ENCODE measurements at regions not wholly inside any gene's neighbourhood (a gene's known extent, or its start where the extent isn't known, plus 50 kb on each side); places are given as distances from the start of the nearest gene placed in this dataset.

- Histone ChIP-seq H3K9me3 (replicated peaks) (peaks cover 15% of the 10 kb centered on the region), H3K27ac (replicated peaks) (no peak overlapping the region), H3K36me3 (no peaks in the 10 kb centered on the region), H3K27me3 (ENCODE audit: low read depth) (peaks cover 3% of the 10 kb centered on the region), H3K4me1 (no peaks in the 10 kb centered on the region), H3K4me3 (no peak overlapping the region)
- intact Hi-C loops (cut with micrococcal nuclease), result no loop called here
- no peak for DNase-seq
- TF ChIP-seq CTCF (IDR thresholded peaks at IDR 0.05; ENCODE audit: borderline replicate concordance), result no peak
Measured at GRCh38 chr10:76700241-76700640, 937.4 kb downstream of the KCNMA1 start.

- no peaks in the 10 kb centered on the region for H3K4me1 ChIP-seq
- H3K4me3 ChIP-seq, result no peak overlapping the region
- no peak overlapping the region for H3K27ac ChIP-seq (replicated peaks)
- H3K9me3 ChIP-seq (replicated peaks), result peaks cover 29% of the 10 kb centered on the region
- no peaks in the 10 kb centered on the region for H3K36me3 ChIP-seq
- DNase-seq, result no peak
- no peak for TF ChIP-seq CTCF (IDR thresholded peaks at IDR 0.05; ENCODE audit: borderline replicate concordance)
- no peaks in the 10 kb centered on the region for H3K27me3 ChIP-seq (ENCODE audit: low read depth)
- intact Hi-C loops (cut with micrococcal nuclease), result no loop called here
Measured at GRCh38 chr10:76697923-76698322, 939.7 kb downstream of the KCNMA1 start.

- intact Hi-C loops (cut with micrococcal nuclease), result no loop called here
- peaks cover 25% of the 10 kb centered on the region for H3K9me3 ChIP-seq (replicated peaks)
- DNase-seq, result no peak
Measured at GRCh38 chr10:76695069-76695468, 942.5 kb downstream of the KCNMA1 start.

GRCh38 chr10:76686201-76686600 lies 951.4 kb downstream of the KCNMA1 start:
- Histone ChIP-seq H3K27ac (replicated peaks) (no peak overlapping the region), H3K4me3 (no peak overlapping the region), H3K4me1 (no peaks in the 10 kb centered on the region), H3K36me3 (no peaks in the 10 kb centered on the region), H3K27me3 (ENCODE audit: low read depth) (no peaks in the 10 kb centered on the region), H3K9me3 (replicated peaks) (peaks cover 3% of the 10 kb centered on the region)
- TF ChIP-seq CTCF (IDR thresholded peaks at IDR 0.05; ENCODE audit: borderline replicate concordance), result no peak
- DNase-seq, result no peak
- intact Hi-C loops (cut with micrococcal nuclease), result no loop called here

More at GRCh38 chr10:76695069-76695468, 942.5 kb downstream of the KCNMA1 start:
- TF ChIP-seq CTCF (IDR thresholded peaks at IDR 0.05; ENCODE audit: borderline replicate concordance), result no peak
- H3K27me3 ChIP-seq (ENCODE audit: low read depth), result no peaks in the 10 kb centered on the region
- H3K4me3 ChIP-seq, result no peak overlapping the region
- no peaks in the 10 kb centered on the region for H3K4me1 ChIP-seq
- H3K27ac ChIP-seq (replicated peaks), result no peak overlapping the region
- no peaks in the 10 kb centered on the region for H3K36me3 ChIP-seq

- no peak overlapping the region for H3K4me3 ChIP-seq
- intact Hi-C loops (cut with micrococcal nuclease), result no loop called here
- DNase-seq, result no peak
- no peaks in the 10 kb centered on the region for H3K4me1 ChIP-seq
- no peak overlapping the region for H3K27ac ChIP-seq (replicated peaks)
- H3K27me3 ChIP-seq (ENCODE audit: low read depth), result no peaks in the 10 kb centered on the region
- H3K36me3 ChIP-seq, result no peaks in the 10 kb centered on the region
- H3K9me3 ChIP-seq (replicated peaks), result no peaks in the 10 kb centered on the region
- TF ChIP-seq CTCF (IDR thresholded peaks at IDR 0.05; ENCODE audit: borderline replicate concordance), result no peak
Measured at GRCh38 chr10:76684968-76685367, 952.6 kb downstream of the KCNMA1 start.

- H3K9me3 ChIP-seq (replicated peaks), result no peaks in the 10 kb centered on the region
- TF ChIP-seq CTCF (IDR thresholded peaks at IDR 0.05; ENCODE audit: borderline replicate concordance), result no peak
- no peaks in the 10 kb centered on the region for H3K36me3 ChIP-seq
- H3K27me3 ChIP-seq (ENCODE audit: low read depth), result peaks cover 6% of the 10 kb centered on the region
- no peak overlapping the region for H3K27ac ChIP-seq (replicated peaks)
- H3K4me1 ChIP-seq, result no peaks in the 10 kb centered on the region
- intact Hi-C loops (cut with micrococcal nuclease), result no loop called here
- DNase-seq, result no peak
- H3K4me3 ChIP-seq, result no peak overlapping the region
Measured at GRCh38 chr10:76681153-76681552, 956.5 kb downstream of the KCNMA1 start.
